Mesendoderm (in vitro differentiated cells): ENCODE measurements at regions not wholly inside any gene's neighbourhood (a gene's known extent, or its start where the extent isn't known, plus 50 kb on each side); places are given as distances from the start of the nearest gene placed in this dataset. TPM values are rescaled to one million over a fixed set of nuclear protein-coding genes. Genes with fewer than 3 reads are reported as not detected.

ENCODE experiments used
- DNase-seq: peaks from one replicate; pipeline ENCODE4 v3.0.0; 2013
- H2AK5ac ChIP-seq: 2 replicates; pipeline ENCODE4 v1.6.1; 2013; ENCODE audit warnings: low read length, inconsistent platforms
- H2BK120ac ChIP-seq: 2 replicates; pipeline ENCODE4 v1.6.1; 2013; ENCODE audit warnings: low read depth, mild to moderate bottlenecking, low read length, moderate library complexity, mixed read lengths
- H2BK15ac ChIP-seq: replicated peaks from 2 replicates; pipeline ENCODE4 v1.6.1; 2013; ENCODE audit warnings: low read depth, mild to moderate bottlenecking, moderate library complexity
- H2BK5ac ChIP-seq: 2 replicates; pipeline ENCODE4 v1.6.1; 2013; ENCODE audit warnings: low read length, inconsistent platforms
- H3K18ac ChIP-seq: 2 replicates; pipeline ENCODE4 v1.6.1; 2013; ENCODE audit warnings: mild to moderate bottlenecking, low read length, mixed read lengths
- H3K23ac ChIP-seq: one replicate; pipeline ENCODE4 v1.6.1; 2013; ENCODE audit warnings: low read length
- H3K27ac ChIP-seq: 2 replicates; pipeline ENCODE4 v1.5.1; 2013; ENCODE audit warnings: low read depth, mild to moderate bottlenecking, inconsistent platforms, low read length, moderate library complexity
- H3K27me3 ChIP-seq: 2 replicates; pipeline ENCODE4 v1.6.1; 2013; ENCODE audit warnings: low read length, control low read depth, mild to moderate bottlenecking, inconsistent platforms; ENCODE audit not compliant: insufficient read depth, poor library complexity
- H3K36me3 ChIP-seq: 2 replicates; pipeline ENCODE4 v1.6.1; 2013; ENCODE audit warnings: low read length, inconsistent platforms; ENCODE audit not compliant: control insufficient read depth, insufficient read depth
- H3K4ac ChIP-seq: one replicate; pipeline ENCODE4 v1.6.1; 2013; ENCODE audit warnings: low read depth, mild to moderate bottlenecking, low read length, moderate library complexity
- H3K4me1 ChIP-seq: 2 replicates; pipeline ENCODE4 v1.6.1; 2013; ENCODE audit warnings: low read depth, low read length, inconsistent platforms; ENCODE audit not compliant: control insufficient read depth
- H3K4me2 ChIP-seq: 2 replicates; pipeline ENCODE4 v1.6.1; 2013; ENCODE audit warnings: low read length
- H3K4me3 ChIP-seq: 2 replicates; pipeline ENCODE4 v1.5.1; 2013; ENCODE audit warnings: mild to moderate bottlenecking, low read length
- H3K56ac ChIP-seq: one replicate; pipeline ENCODE4 v1.6.1; 2013; ENCODE audit warnings: low read length
- H3K79me1 ChIP-seq: 2 replicates; pipeline ENCODE4 v1.6.1; 2013; ENCODE audit warnings: low read length, inconsistent platforms
- H3K79me2 ChIP-seq: 2 replicates; pipeline ENCODE4 v1.6.1; 2013; ENCODE audit warnings: mild to moderate bottlenecking, low read length; ENCODE audit not compliant: control insufficient read depth, insufficient read depth
- H3K9ac ChIP-seq: 2 replicates; pipeline ENCODE4 v1.6.1; 2013; ENCODE audit warnings: low read length, inconsistent platforms
- H4K5ac ChIP-seq: one replicate; pipeline ENCODE4 v1.6.1; 2013; ENCODE audit warnings: low read length
- H4K8ac ChIP-seq: one replicate; pipeline ENCODE4 v1.6.1; 2013; ENCODE audit warnings: low read depth, mild to moderate bottlenecking, control low read depth, low read length, moderate library complexity
- WGBS: extraction: QIAGEN DNeasy Blood & Tissue Kit; methylation state at CpG from one replicate; pipeline ENCODE4 v1.1.7; 2013; ENCODE audit warnings: low lambda C conversion rate, missing lambda C conversion rate; ENCODE audit not compliant: insufficient coverage; ENCODE audit errors: extremely low coverage; 5-methylcytosine and 5-hydroxymethylcytosine counted together
- small RNA-seq: library from polyadenylated mRNA; stranded (forward); fragments of <200 nt; extraction: miRNeasy Mini kit (QIAGEN cat#:217004); gene quantifications from one replicate; pipeline ENCODE3, GENCODE V24; 2013; ENCODE audit not compliant: insufficient read depth

GRCh38 chrX:141301017-141301416 lies 58.7 kb upstream of the SPANXC start:
- Histone ChIP-seq H3K36me3 (no peaks in the 10 kb centered on the region), H4K8ac (no peak overlapping the region), H3K56ac (no peak overlapping the region), H3K18ac (no peak overlapping the region), H3K4me1 (no peaks in the 10 kb centered on the region), H3K23ac (no peak overlapping the region), H2BK5ac (no peak overlapping the region), H3K4ac (no peak overlapping the region), H3K9ac (no peak overlapping the region), H3K79me2 (no peaks in the 10 kb centered on the region), H2BK120ac (no peak overlapping the region), H3K4me2 (no peak overlapping the region), H3K4me3 (no peak overlapping the region), H3K27me3 (no peaks in the 10 kb centered on the region), H4K5ac (no peak overlapping the region), H3K79me1 (no peaks in the 10 kb centered on the region), H2AK5ac (no peak overlapping the region), H3K27ac (no peak overlapping the region), H2BK15ac (no peak overlapping the region)
- no CpG with 5 or more reads among the region's 5 CpGs for WGBS
- no peak for DNase-seq

Small RNA genes in the stretch of these regions (small RNA-seq; reads per million reads assigned to genes)
- gene AC234779.1, result not detected
